NCI-H2081 (cell line): ENCODE measurements at regions not wholly inside any gene's neighbourhood (a gene's known extent, or its start where the extent isn't known, plus 50 kb on each side); places are given as distances from the start of the nearest gene placed in this dataset.
"Not testable (repeated sequence)": the region's sequence is repeated elsewhere in the genome, so short reads cannot be mapped to it uniquely, and the experiment has no call there.

Experiments
- DNase-seq, 2 experiments: peaks; one replicate each; lab custom pipeline; 2025; lab: John Stamatoyannopoulos, UW

DNA sequence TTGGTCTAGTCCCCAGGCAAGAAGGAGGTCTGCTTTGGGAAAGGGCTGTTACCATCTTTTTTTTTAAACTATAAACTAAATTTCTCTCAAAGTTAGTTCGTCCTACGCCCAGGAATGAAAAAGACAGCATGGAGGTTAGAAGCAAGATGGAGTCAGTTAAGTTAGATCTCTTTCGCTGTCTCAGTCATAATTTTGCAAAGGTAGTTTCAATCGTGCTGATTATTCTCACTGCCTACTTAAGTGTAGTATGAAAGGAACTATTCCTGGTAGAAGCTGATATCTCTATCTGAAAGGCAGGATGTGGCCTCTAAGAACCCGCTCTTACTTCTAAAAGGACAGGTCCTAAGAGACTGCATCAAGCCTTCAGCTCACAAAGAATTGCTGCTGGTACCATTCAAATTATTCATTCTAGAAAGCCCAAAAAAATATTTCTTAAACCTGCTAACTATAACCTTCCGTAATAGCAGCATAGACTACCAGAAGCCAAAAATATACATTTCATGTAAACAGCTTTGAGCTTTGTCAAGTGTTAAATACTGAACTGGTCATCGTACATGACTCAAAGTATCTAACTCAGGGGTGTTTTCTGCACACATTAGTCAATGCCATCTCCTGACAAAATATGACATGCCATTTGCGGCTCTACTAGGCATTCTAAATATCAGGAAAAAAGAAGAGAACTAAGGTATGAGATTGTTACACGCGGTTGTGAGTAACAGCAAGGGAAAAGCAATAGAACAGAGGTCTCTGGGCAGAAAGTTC, 96.0 kb upstream of the CCDC80 start:
- DNase-seq = no peak

DNA sequence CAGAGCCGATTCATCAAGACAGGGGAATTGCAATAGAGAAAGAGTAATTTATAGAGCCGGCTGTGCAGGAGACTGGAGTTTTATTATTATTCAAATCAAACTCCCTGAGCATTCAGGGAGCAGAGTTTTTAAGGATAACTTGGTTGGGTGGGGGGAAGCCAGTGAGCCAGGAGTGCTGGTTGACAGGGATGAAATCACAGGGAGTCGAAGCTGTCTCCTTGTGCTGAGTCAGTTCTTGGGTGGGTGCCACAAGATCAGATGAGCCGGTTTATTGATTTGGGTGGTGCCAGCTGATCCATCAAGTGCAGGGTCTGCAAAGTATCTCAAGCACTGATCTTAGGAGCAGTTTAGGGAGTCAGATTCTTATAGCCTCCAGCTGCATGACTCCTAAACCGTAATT, 95.4 kb upstream of the CCDC80 start:
- no peak for DNase-seq

DNA sequence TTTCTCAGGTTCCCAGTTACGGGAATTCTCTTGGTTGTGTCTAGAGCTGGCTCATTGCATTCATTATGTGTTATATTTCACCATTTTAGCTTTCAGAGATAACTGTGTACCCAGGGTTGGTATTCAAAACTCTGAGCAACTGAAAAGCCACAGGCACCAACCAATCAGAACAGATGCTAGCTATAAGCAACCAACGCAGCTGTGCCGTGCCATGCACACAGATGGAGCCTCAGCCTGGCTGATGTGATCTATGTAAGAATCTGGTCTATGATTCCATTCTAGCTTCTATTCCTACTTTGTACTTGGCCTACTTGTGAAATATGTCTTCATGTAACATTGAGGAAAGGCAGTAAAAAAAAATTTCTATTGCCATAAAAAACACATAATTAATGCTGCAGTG, 95.0 kb upstream of the CCDC80 start:
- no peak for DNase-seq

DNA sequence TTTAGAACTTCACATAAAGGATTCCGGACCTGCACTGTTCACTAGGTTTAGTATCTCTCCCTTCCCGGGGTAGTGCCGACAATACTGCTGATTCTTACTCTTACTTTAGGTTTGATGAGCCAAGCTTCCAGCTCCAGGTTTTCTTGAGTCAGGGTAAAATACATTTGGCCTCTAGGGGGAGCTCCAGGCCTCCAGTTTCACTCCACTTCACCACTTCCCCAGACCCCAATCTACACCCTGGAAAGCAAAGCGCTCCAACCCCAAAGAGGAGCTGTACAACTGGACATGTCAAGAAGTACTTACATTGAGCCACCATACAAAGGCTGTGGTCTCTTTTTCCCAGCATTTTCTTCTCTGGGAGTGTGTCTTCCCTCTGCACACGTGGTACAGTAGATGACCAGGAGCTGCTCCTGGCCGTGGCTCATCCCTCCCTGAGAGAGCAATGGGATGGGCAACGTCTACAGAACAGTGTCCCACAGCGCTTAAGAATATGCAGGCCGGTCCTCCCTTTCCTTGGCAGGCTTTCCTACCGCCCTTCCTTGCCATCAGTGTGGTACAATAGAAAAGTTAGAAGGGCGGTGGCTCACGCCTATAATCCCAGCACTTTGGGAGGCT, 93.9 kb upstream of the CCDC80 start:
- peak; percentile 66 for DNase-seq

DNA sequence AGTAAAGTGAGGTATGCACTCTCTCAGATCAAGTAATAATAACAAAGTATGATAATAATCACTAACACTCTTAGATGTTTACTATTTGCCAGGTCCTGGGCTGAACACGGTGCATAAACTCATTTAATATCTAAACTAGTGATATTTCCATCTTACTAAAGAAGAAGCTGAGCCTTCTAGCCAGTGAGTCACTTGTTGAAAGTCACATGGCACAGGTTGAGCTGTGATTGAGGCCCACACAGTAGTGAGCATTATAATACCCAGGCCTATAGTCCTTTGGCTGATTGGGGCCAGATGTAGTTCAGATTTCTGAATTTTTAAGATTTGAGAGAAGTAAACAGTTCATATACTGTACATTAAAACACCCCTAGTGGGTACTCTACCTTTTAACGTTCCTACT, 93.2 kb upstream of the CCDC80 start:
- no peak for DNase-seq

DNA sequence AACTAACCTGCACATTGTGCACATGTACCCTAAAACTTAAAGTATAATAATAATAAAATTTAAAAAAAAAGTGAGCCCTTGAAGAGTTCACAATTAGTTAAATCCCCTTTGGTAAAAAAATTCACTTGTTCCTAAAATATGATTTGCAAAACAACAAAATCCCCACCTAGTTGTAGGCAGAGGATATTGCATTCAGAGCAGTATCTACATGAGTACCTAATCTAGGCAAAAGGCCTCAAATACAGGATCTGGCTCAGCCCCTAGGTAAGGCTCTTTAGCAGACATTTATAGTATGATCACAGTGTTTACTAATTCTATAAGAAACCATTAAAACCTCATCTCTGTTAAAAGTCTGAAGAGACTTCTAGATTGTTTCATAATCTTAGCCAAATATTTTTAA, 89.3 kb upstream of the CCDC80 start:
- DNase-seq = no peak

DNA sequence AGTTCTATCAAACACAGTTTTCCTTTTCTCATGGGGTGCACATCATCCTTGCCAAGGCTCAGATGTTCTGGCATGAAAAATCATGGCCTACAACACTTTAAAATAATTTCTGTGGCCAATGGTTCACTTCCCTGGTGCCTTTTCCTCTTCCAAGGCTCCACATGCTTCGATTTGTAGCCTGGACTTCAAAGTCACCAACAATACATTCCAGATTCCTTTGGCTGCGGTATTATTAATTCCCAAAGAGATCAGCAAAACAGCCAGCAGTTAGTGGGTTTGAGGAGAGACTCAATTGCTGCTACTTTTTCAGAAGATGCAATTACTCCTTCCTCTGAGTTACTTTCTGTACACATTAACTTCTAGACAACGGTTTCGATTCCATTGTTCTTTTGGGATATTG, 80.3 kb upstream of the CCDC80 start:
- no peak for DNase-seq

DNA sequence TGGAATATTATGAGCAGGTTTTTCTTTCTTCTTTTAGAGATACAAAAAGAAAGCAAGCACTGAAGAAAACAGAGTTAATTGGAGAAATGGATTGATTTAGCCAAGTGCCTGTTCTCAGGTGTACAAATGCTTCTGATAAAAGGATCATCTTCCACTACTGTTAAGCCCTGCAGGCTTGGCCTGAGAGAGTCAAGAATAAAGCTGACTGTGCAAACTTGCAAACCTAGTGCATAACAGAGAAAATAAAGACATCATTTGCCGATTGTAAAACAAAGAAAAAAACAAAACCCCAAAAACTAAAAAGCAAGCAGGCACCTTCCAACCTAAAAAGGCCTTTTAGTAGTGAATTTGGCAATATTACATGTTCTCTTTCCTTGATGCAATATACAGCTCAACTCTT, 78.0 kb upstream of the CCDC80 start:
- DNase-seq = no peak

DNA sequence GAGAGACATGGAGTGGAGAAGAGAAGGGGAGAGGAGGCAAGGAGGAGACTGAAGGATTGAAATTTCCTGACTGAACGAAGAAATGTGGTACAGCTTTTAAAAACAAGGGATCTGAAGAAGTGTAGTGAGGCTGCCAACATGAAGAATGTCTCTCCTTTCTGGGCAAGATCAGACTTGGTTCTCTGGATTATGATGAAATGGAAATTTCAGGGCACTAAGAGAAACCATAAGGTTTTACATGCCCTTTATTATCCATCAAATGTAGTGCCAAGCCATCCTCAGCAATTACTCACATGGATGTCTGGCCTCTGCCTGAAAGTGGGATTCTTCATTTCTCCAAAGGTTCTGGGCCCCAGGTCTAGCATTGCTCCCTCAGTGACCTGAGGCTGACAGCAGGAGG, 77.6 kb upstream of the CCDC80 start:
- DNase-seq = no peak

DNA sequence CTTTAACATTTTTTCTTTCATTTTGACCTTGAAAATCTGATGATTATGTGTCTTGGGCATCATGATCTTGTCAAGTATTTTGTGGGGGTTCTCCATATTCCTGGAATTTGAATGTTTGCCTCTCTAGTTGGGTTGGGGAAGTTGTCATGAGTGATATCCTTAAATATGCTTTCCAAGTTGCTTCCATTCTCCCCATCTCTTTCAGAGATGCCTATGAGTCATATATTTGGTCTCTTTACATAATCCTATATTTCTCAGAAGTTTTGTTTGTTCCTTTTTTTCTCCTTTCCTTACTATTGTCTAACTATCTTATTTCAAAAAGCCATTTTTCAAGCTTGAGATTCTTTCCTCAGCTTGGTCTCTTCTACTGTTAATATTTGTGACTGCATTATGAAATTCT, 69.0 kb upstream of the CCDC80 start:
- no peak for DNase-seq

DNA sequence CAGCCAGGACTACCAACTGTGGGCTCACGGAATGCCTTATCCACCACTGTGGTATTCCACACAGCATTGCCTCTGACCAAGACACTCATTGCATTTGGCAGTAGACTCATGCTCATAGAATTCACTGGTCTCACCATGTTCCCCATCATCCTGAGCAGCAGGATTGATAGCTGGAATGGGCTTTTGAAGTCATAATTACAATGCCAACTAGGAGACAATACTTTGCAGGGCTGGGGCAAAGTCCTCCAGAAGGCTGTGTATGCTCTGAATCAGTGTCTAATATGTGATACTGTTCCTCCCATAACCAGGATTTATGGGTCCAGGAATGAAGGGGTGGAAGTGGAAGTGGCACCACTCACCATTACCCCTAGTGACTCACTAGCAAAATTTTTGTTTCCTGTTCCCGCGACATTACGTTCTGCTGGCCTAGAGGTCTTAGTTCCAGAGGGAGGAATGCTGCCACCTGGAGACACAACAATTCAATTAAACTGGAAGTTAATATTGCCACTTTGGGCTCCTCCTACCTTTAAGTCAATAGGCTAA, 58.6 kb upstream of the CCDC80 start:
- DNase-seq = no peak

DNA sequence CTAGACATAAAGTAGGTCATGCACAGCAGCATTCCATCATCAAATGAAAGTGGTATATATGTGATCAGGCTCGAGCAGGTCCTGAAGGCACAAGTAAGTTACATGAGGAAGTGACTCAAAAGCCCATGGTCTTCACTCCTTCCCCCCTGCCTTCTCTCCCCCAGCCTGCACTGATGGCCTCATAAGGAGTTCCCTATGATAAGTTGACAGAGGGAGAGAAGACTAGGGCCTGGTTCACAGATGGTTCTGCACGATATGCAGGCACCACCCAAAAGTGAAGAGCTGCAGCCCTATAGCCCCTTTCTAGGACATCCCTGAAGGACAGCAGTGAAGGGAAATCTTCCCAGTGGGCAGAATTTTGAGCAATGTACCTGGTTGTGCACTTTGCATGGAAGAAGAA, 57.5 kb upstream of the CCDC80 start:
- DNase-seq = not testable (repeated sequence)

DNA sequence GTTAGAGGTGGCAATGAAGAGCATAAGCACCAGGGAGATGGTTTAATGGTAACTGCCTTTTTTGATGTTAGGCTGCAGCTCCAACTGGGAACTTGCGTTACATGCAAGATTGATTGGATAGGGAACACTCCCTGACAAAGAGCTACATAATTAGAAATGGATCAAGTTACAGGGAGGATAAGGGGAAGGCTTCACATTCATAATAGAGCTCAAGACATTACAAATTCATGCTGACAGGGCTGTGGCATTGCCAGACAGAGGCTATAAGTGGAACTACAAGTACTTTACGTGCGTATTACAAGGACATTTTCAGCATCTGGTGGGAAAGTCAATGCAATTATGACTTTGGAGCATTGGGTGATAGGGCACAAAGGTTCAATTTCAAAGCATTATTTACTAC, 55.3 kb upstream of the CCDC80 start:
- peak in 1 of 2 experiments; percentile 11 for DNase-seq

DNA sequence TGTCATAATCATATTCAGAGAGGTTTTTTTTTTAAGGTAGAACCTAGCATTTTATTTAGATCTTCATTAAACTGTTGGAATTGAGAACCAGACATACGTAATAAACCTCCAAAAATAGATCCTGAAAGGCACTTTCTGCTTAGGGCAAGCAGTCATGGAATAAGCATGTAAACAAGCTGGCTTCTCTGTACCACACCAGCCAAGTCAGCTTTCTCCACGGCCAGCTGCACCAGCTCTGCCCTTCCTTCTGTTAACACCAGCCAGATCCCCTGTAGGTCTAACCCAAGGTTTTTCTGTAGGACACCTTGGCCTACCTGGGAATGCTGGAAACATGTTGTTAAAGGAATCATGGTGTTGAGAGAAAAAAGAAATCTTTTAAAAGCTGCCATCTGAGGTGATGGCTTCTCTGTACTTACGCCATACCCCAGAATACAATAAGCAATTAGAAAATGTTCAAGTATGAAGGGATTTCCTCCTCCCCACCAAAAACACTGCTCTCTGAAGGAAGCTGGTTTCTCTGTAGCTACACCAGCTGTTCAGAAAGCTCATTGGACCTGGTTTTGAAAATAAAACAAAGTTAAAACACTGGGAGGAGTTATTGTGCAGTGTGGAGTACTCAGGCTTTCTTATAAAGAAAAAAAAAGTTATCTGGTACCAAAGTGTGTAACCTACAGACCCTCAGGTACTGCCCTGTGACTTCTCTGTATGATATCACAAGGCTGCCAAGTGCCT, 54.6 kb upstream of the CCDC80 start:
- not testable (repeated sequence) for DNase-seq

DNA sequence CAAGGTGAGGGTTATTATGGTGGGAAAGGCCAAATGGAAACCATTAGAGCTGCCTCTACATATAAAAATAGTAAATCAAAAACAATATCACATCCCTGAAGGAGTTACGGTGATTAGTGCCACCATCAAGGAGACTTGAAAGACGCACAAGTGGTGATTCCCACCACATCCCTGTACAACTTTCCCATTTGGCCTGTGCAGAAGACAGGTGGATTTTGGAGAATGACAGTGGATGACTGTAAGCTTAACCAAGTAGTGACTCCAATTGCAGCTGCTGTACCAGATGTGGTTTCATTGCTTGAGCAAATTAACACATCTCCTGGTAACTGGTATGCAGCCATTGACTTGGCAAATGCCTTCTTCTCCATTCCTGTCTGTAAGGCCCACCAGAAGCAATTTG, 54.0 kb upstream of the CCDC80 start:
- not testable (repeated sequence) for DNase-seq

DNA sequence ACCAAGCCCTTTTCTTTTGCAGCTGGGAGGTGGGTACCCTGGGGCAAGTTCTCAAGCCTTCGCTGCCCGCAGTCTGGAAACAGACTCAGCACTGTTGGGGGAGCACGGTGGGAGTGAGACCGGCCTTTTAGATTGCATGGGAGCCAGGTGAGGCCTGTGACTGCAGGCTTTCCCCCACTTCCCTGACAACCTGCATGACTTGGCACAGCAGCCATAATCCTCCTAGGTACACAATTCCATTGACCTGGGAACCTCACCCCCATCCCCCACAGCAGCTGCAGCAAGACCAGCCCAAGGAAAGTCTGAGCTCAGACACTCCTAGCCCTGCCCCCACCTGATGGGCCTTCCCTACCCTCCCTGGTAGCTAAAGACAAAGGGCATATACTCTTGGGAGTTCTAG, 52.2 kb upstream of the CCDC80 start:
- DNase-seq = no peak
